MM.1S (cell line): ENCODE measurements at regions not wholly inside any gene's neighbourhood (a gene's known extent, or its start where the extent isn't known, plus 50 kb on each side); places are given as distances from the start of the nearest gene placed in this dataset.

Source experiments
- DNase-seq: peaks from one replicate; pipeline ENCODE4 v3.0.0-alpha.2; 2015
- H2AFZ ChIP-seq: fragments of 300-600 bp; sonication (generic); 2 replicates; pipeline ENCODE4 v1.6.0; 2016; ENCODE audit warnings: antibody characterized with exemption, low read length
- H3F3A ChIP-seq: fragments of 300-600 bp; sonication (generic); 2 replicates; pipeline ENCODE4 v1.6.1; 2016; ENCODE audit warnings: mild to moderate bottlenecking, antibody characterized with exemption, low read length, moderate library complexity, mixed read lengths; ENCODE audit not compliant: insufficient read depth
- H3K27ac ChIP-seq: fragments of 300-600 bp; sonication (generic); 2 replicates; pipeline ENCODE4 v1.5.1; 2016; ENCODE audit warnings: mild to moderate bottlenecking, low read length
- H3K27me3 ChIP-seq: fragments of 300-600 bp; sonication (generic); replicated peaks from 2 replicates; pipeline ENCODE4 v1.6.0; 2016; ENCODE audit warnings: low read length; ENCODE audit not compliant: insufficient read depth
- H3K36me3 ChIP-seq: fragments of 300-600 bp; sonication (generic); replicated peaks from 2 replicates; pipeline ENCODE4 v1.6.1; 2016; ENCODE audit warnings: mild to moderate bottlenecking, low read length, mixed read lengths; ENCODE audit not compliant: insufficient read depth
- H3K4me1 ChIP-seq: fragments of 300-600 bp; sonication (generic); 2 replicates; pipeline ENCODE4 v1.6.1; 2016; ENCODE audit warnings: low read length, mixed read lengths
- H3K4me2 ChIP-seq: fragments of 300-600 bp; sonication (generic); 2 replicates; pipeline ENCODE4 v1.6.0; 2016; ENCODE audit warnings: low read depth, low read length
- H3K4me3 ChIP-seq: fragments of 300-600 bp; sonication (generic); 2 replicates; pipeline ENCODE4 v1.5.1; 2016; ENCODE audit warnings: low read length, mixed read lengths
- H3K79me2 ChIP-seq: fragments of 300-600 bp; sonication (generic); 2 replicates; pipeline ENCODE4 v1.6.1; 2016; ENCODE audit warnings: mixed run types, low read length, mixed read lengths
- H3K9ac ChIP-seq: fragments of 300-600 bp; sonication (generic); 2 replicates; pipeline ENCODE4 v1.6.1; 2016; ENCODE audit warnings: low read length, mixed read lengths
- H3K9me2 ChIP-seq: fragments of 300-600 bp; sonication (generic); replicated peaks from 2 replicates; pipeline ENCODE4 v1.6.1; 2016; ENCODE audit warnings: mild to moderate bottlenecking, low read length, mixed read lengths; ENCODE audit not compliant: insufficient read depth
- H3K9me3 ChIP-seq: fragments of 300-600 bp; sonication (generic); replicated peaks from 2 replicates; pipeline ENCODE4 v1.6.1; 2016; ENCODE audit warnings: mild to moderate bottlenecking, low read length, mixed read lengths; ENCODE audit not compliant: insufficient read depth
- H4K20me1 ChIP-seq: fragments of 300-600 bp; sonication (generic); 2 replicates; pipeline ENCODE4 v1.6.1; 2016; ENCODE audit warnings: mild to moderate bottlenecking, low read length, moderate library complexity, mixed read lengths; ENCODE audit not compliant: insufficient read depth
- EZH2 ChIP-seq: fragments of 300-600 bp; sonication (generic); optimal IDR thresholded peaks from 2 replicates; pipeline ENCODE3; 2017; ENCODE audit warnings: low read depth, mild to moderate bottlenecking, antibody characterized with exemption, low read length, mixed read lengths
- EZH2phosphoT487 ChIP-seq: fragments of 300-600 bp; sonication (generic); IDR thresholded peaks from 2 replicates; pipeline ENCODE4 v1.6.1; 2018; ENCODE audit warnings: antibody characterized with exemption, low read length
- TF ChIP-seq, protein P1 (sequence below): fragments of 300-600 bp; sonication (generic); IDR thresholded peaks from 2 replicates; pipeline ENCODE4 v1.5.1; 2016; ENCODE audit warnings: antibody characterized with exemption, low read length, mixed read lengths

DNA sequence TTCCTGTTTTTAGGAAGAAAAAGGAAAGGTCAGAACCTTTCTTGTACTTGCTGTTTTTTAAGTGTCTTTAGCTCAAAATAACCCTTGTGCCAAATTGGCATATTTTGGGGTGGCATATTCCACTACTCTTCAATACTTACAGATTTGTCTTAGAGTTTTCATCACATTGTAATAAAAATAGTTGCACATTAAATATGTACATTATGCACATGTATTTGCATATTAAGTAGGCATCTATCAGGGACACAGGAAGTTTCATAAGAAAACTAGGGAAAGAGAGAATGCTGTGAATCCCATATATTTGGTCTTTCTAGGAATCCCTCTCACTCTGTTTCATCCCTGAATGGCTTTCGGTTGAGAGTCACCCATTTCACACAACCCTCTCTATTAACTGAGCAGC lies 139.6 kb downstream of the LARP7 start:
- DNase-seq, result no peak
- Histone ChIP-seq H3K36me3 (no peaks in the 10 kb centered on the region), H4K20me1 (no peaks in the 10 kb centered on the region), H3K79me2 (no peaks in the 10 kb centered on the region), H3K4me3 (no peak overlapping the region), H3K9me3 (no peaks in the 10 kb centered on the region), H3F3A (no peaks in the 10 kb centered on the region), H3K4me1 (no peaks in the 10 kb centered on the region), H3K9ac (no peak overlapping the region), H3K27me3 (no peaks in the 10 kb centered on the region), H3K9me2 (no peaks in the 10 kb centered on the region), H3K27ac (no peak overlapping the region), H3K4me2 (no peak overlapping the region), H2AFZ (no peak overlapping the region)
- TF ChIP-seq EZH2phosphoT487 (no peak), EZH2 (no peak)
- TF ChIP-seq, protein P1, sequence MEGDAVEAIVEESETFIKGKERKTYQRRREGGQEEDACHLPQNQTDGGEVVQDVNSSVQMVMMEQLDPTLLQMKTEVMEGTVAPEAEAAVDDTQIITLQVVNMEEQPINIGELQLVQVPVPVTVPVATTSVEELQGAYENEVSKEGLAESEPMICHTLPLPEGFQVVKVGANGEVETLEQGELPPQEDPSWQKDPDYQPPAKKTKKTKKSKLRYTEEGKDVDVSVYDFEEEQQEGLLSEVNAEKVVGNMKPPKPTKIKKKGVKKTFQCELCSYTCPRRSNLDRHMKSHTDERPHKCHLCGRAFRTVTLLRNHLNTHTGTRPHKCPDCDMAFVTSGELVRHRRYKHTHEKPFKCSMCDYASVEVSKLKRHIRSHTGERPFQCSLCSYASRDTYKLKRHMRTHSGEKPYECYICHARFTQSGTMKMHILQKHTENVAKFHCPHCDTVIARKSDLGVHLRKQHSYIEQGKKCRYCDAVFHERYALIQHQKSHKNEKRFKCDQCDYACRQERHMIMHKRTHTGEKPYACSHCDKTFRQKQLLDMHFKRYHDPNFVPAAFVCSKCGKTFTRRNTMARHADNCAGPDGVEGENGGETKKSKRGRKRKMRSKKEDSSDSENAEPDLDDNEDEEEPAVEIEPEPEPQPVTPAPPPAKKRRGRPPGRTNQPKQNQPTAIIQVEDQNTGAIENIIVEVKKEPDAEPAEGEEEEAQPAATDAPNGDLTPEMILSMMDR, result no peak

DNA sequence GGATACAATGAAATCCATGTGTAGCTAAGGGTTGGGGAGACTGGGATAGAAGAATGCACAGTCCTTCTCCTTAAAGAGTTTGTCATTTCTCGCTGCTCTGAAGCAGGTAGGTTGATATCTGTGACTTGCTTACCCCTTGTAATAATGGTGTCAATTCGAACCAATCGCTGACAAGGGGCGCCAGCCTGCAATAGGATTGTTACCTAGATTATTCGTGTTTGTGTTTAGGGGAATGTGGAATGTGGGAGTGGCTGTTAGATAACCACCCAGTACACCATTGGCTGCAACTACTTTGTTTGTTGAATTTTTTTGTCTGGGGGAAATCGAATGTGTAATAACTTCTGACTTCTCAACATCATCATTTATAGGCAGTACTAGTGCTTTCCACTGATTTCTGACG lies 141.6 kb downstream of the LARP7 start:
- TF ChIP-seq EZH2phosphoT487, result no peak
- TF ChIP-seq, protein P1, result no peak
- TF ChIP-seq EZH2, result no peak
- H3K4me1 ChIP-seq, result no peaks in the 10 kb centered on the region
- no peaks in the 10 kb centered on the region for H3K27me3 ChIP-seq
- no peaks in the 10 kb centered on the region for H3K79me2 ChIP-seq
- H3K4me2 ChIP-seq, result no peak overlapping the region
- H3K9me2 ChIP-seq, result no peaks in the 10 kb centered on the region
- H2AFZ ChIP-seq, result no peak overlapping the region
- H4K20me1 ChIP-seq, result no peaks in the 10 kb centered on the region
- no peak overlapping the region for H3K9ac ChIP-seq
- H3K4me3 ChIP-seq, result no peak overlapping the region
- no peaks in the 10 kb centered on the region for H3F3A ChIP-seq
- DNase-seq, result no peak
- no peak overlapping the region for H3K27ac ChIP-seq
- H3K36me3 ChIP-seq, result no peaks in the 10 kb centered on the region
- no peaks in the 10 kb centered on the region for H3K9me3 ChIP-seq

DNA sequence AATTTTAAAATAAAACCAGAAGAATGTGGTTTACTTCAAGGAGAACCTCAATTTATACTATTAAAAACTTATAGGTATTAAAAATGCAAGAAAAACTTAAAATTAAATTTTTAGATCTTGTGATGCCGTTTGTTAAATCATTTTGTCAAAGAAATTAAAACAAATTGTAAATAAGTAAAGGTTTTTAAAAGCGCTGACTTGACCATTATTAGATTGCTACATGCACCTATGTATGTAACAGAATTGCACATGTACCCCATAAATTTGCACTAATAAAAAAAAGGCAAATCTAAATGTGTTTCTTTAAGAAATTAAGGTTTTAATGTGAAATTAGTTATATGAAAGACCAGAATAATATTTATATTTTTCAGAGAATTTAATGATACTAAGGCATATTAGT lies 156.1 kb downstream of the LARP7 start:
- Histone ChIP-seq H3K9me2 (no peaks in the 10 kb centered on the region), H3K27me3 (no peaks in the 10 kb centered on the region), H3K4me1 (no peaks in the 10 kb centered on the region), H3K79me2 (no peaks in the 10 kb centered on the region), H3K27ac (no peak overlapping the region), H3K9ac (no peak overlapping the region), H4K20me1 (no peaks in the 10 kb centered on the region), H3F3A (no peaks in the 10 kb centered on the region), H3K36me3 (no peaks in the 10 kb centered on the region), H3K4me3 (no peak overlapping the region), H3K9me3 (no peaks in the 10 kb centered on the region), H2AFZ (no peak overlapping the region), H3K4me2 (no peak overlapping the region)
- TF ChIP-seq, protein P1, result no peak
- TF ChIP-seq EZH2phosphoT487 (no peak), EZH2 (no peak)
- DNase-seq, result no peak
